NCI-H748 (cell line): ENCODE measurements at regions not wholly inside any gene's neighbourhood (a gene's known extent, or its start where the extent isn't known, plus 50 kb on each side); places are given as distances from the start of the nearest gene placed in this dataset.

ENCODE experiments used
- DNase-seq: peaks from one replicate; lab custom pipeline; 2025; ENCODE audit not compliant: unreplicated experiment; lab: John Stamatoyannopoulos, UW

DNA sequence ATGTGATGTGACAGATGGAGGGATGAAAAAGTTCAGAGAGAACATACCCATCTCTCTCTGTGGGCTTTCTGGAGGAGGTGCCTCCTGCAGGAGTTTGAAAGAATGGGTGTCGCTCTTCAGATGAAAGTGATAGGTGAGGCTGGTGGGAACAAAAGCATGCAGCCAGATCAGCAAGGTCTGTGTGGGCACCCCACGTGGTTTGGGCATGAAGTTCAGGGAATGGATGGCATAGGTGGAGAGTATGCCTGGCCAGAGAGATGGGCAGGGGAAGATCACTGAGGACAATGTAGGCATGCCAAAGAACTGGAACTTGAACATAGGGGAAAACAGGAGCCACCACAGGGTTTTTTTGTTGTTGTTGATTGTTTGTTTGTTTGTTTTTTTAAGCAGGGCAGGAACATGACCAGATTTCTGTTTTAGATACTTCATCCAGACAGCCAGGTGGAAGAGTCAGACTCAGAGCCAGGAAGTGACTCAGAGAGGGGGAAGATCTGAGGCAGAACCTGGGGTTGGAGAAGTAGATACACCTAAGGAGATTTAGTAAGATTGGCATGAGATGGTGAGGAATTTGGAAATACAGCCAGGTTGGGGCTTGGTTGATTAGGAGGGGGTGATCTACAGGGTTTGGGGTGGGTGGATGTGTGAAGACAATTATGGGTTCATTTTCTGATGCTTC is 64.8 kb upstream of the CLSTN2 start:
- DNase-seq, result no peak

DNA sequence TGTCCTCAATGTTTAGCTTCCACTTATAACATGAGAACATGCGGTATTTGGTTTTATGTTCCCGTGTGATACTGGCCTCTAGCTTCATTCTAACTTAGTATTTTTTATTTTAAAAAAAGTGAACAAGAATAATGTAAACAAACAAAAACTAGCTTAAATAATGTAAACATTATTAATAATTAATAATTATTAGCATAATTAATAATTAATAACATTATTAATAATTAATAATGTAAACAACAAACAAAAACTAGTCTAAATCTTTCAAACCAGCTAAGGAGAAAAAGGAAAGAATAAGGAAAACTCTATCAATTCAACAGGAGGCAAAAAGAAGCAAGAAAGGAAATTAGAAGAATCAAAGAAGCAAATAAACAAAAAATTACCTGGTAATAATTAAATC is 66.2 kb upstream of the CLSTN2 start:
- DNase-seq, result no peak

DNA sequence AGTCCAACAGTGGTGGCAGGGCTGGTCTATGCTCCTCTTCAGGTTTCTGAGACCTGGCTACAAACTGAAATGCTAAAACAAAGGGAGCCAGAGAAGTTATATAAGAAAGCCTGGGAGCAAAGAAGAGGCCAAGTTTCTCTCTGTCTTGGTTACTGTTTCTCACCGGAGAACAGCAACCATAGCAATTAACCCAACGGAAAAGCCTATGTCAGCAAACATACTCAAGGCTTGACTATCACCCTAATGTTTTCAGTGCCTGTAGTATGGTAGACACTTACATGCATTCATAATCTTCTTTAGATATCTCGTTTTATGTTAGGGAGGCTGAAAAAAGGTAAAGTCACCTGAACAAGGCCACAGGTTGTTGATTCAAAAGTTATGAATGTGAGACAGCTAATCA is 86.3 kb upstream of the CLSTN2 start:
- no peak for DNase-seq

GRCh38 chr3:139846729-139847128 is 88.3 kb upstream of the CLSTN2 start:
- no peak for DNase-seq

DNA sequence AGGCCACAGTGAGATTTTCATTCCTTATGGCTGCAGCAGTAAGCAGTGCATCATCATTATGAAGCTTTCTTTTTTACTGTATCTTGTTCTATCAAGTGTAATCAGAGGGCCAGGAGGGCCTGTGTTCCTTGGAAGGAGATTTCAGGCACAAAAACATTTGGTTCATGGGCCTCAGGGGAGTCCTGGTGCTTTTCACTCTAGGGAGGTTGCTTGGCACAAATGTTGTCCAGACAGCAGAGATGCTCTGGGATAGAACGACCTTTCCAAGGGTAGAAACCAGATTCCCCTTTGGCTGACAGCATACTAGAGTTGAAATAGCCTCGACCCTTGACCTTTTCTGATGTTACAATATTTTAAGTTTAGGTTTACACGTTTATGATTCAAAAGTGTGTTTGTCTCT is 95.3 kb upstream of the CLSTN2 start:
- DNase-seq, result no peak

DNA sequence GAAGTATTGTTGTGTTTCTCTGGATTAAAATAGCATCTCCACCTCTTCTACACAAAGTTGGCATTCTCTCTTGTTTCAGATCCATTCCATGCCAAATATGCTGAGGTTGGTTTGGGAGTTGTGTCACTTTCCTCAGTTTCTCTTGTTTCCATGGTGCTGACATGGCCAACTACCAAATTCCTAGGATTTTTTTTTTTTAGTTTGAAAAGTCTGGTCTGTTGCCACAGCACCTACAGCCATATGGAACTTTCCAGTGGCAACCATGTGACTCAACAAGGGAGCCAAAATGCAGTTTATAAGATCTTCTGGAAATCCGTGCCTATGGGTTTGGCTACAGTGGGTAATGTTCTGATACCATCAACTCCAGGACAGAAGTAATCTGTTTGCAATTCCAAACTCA is 96.0 kb upstream of the CLSTN2 start:
- DNase-seq, result no peak

- no peak for DNase-seq
Measured at GRCh38 chr3:139838269-139838957, 96.6 kb upstream of the CLSTN2 start.

DNA sequence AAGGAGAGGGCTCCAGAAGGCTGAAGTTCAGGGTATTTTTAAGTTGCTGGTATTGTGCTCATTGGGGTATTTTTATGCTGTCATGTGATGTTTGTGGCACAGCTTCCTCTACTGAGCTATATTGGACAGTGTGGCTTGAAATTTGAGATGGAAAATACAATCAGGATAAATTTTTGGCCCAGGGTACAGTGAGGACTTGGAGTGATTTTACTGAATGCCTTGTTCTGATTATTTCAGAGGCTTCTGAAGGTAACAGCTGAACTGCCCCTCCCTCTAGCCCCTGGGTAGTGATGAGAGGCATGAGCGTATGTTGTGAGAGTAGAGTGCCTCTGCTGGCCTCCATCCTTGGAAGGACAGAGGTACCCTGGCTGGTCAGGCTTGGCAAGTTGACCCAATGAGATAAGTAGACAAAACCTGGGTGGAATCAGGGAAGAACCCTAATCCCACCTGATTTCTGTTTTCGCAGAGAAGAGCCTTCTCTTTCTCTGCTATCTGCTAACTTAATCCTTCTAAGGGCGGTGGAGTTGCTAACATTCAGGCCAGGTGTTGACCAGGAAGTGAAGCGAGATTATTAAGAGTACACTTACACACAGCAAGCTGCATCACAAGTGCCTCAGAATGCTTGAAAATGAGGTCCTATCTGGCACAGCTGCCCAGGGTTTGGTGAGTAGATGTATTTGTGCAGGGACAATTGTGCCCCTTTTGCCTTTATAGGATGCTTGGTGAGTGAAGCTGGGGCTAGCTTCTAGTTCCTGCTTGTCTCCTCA is 98.1 kb upstream of the CLSTN2 start:
- DNase-seq, result no peak

GRCh38 chr3:139835830-139836683 is 98.9 kb upstream of the CLSTN2 start:
- no peak for DNase-seq

GRCh38 chr3:139832998-139833397 is 102.0 kb upstream of the CLSTN2 start:
- no peak for DNase-seq

GRCh38 chr3:139830817-139831216 is 104.2 kb upstream of the CLSTN2 start:
- DNase-seq, result peak; percentile 59

DNA sequence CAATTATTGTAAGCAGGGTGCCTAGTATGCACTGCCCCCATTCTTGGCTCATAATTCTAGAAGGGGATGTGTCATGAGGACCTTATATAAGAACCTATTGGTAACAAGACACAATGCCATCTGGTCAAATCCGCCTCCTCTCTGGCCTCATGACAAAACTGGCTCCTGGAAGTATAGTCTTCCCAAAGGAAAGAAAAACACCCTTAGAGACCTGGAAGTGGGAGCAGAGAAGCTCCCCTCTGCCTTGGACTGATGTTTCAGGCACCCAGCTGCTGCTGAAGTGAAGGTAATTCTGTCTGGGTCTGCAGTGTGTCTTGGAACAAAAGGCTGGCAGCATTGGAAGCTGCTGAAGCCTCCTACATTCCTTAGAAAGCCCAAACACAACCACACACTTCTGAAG is 107.2 kb upstream of the CLSTN2 start:
- DNase-seq, result no peak

- no peak for DNase-seq
Measured at GRCh38 chr3:139824864-139825263, 110.1 kb upstream of the CLSTN2 start.

DNA sequence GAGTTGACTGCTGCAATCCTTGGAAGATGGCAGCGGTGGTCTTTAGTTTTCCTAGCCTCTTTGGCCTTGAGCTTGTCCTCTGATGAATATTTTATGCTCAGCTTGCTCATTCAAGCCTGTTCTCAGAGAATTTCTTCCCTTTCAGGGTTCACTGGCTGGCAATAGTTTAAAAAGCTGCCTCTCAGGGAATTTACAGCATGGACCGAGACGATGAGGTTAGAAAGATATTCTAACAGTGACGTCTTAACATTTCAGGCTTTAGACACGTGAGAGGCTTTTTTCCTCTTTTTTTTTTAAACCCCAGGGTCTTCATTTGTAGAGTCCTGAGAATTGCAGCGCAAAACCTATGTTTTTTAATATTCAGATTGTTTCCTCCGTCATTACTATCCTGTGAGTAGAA is 120.3 kb upstream of the CLSTN2 start:
- no peak for DNase-seq

GRCh38 chr3:139811331-139811730 is 123.7 kb upstream of the CLSTN2 start:
- no peak for DNase-seq

GRCh38 chr3:139808201-139808600 is 126.8 kb upstream of the CLSTN2 start:
- no peak for DNase-seq

GRCh38 chr3:139803294-139803693 is 125.5 kb upstream of the NMNAT3 start:
- no peak for DNase-seq

DNA sequence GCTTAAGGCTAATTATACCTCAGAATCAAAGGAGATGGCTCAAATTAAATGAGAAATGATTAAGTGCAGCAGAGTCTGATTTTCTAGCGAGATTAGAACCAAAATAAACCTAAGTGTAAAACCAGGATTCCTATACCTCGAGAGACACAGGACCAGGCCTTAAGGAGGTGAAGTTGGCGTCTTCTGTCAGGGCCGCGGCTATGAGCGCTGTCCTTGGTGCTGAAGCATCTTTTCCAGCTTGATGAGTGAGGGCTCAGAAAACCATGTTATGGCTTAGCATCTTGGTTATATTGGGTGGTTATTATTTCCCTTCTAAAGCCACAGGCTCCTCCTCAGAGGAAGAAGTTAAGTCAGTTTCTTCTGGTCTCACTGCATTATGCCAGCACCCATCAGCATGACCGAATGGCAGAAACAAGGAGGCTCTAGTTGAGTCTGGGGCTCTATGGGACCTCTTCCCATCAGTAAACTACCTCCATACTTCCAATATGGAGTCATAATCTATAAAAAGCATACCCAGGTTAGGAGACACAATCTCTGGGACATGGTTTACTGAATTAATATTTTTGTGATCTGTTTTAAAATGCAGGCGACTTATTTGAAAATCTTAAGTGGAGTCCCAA is 120.1 kb upstream of the NMNAT3 start:
- DNase-seq, result no peak

GRCh38 chr3:139794469-139795265 is 116.9 kb upstream of the NMNAT3 start:
- DNase-seq, result no peak

DNA sequence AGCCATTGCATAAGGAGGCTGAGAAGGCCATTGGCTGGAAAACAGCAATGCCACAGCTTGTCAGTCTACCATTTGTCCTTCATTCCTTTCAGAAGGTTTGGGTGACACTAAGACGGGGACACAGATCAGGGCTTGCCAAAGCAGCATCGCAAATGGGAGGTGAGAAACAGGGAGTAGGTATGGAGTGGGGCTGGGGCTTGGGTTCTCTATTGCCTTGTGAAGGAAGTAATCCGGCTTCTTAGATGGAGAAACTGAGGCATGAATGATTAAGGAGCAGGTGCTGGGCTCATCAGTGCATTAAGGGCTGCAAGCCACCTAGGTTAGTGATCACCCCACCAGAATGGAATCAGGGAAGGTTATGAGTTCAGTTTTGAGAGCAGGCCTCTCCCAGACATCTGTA is 115.6 kb upstream of the NMNAT3 start:
- DNase-seq, result no peak
